ENCODE measurements at regions not wholly inside any gene's neighbourhood (a gene's known extent, or its start where the extent isn't known, plus 50 kb on each side); places are given as distances from the start of the nearest gene placed in this dataset.

GRCh38 chr3:118277814-118278213, 756.8 kb downstream of the IGSF11 start:
- no peak for TF ChIP-seq POLR2A (IDR thresholded peaks at IDR 0.05; ENCODE audit: low read length)
- TF ChIP-seq GATA1 (IDR thresholded peaks at IDR 0.05; ENCODE audit: low read depth, low read length): no peak
- DNase-seq: no peak

DNA sequence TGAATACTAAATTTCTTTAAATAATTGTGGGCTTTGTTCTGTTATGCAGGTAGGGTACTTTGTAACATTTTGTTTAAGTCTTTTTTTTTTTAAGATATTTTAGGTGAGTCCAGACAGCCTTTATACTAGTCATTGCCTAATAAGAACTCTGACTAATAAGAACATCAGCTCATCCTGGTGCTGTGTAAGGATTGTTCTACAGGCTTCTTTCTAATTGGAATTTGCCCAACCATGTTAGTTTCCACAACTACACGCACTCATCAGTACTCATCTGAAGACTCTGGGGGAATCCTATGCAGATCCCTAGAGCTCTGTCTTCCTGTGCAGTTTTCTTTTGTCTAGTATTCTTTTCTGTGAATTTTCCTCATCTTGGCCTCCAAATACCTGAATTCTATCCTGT, 741.8 kb downstream of the IGSF11 start:
- TF ChIP-seq GATA1 (IDR thresholded peaks at IDR 0.05; ENCODE audit: low read depth, low read length) (no peak), POLR2A (IDR thresholded peaks at IDR 0.05; ENCODE audit: low read length) (no peak)
- DNase-seq: no peak

- no peak for DNase-seq
- TF ChIP-seq POLR2A (IDR thresholded peaks at IDR 0.05; ENCODE audit: low read length): no peak
- no peak for TF ChIP-seq GATA1 (IDR thresholded peaks at IDR 0.05; ENCODE audit: low read depth, low read length)
These were observed 736.5 kb downstream of the IGSF11 start for GRCh38 chr3:118298133-118298532.

- TF ChIP-seq POLR2A (IDR thresholded peaks at IDR 0.05; ENCODE audit: low read length): no peak
- no peak for TF ChIP-seq GATA1 (IDR thresholded peaks at IDR 0.05; ENCODE audit: low read depth, low read length)
- DNase-seq: no peak
These were observed 730.1 kb downstream of the IGSF11 start for GRCh38 chr3:118304557-118304956.

GRCh38 chr3:118332699-118333098, 701.9 kb downstream of the IGSF11 start:
- TF ChIP-seq GATA1 (IDR thresholded peaks at IDR 0.05; ENCODE audit: low read depth, low read length) (no peak), POLR2A (IDR thresholded peaks at IDR 0.05; ENCODE audit: low read length) (no peak)
- no peak for DNase-seq

DNA sequence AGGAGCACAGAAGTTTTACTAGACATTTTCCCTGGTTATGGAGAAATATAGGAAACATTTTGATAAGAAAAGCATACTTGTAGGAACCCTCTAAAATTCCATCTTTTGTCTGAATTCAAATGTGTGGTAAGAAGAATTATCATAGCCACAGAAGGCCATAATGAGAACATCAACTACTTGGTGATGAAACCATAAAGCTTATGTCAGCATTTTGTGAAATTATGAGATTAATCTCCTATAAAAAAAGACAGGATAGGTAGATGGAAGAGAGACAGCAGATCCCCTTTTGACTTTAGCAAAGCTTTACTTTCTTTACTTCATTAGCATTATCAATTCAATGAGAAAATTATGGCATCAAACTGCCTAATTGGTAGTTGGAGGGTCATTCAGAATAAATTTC, 697.0 kb downstream of the IGSF11 start:
- no peak for DNase-seq
- TF ChIP-seq GATA1 (IDR thresholded peaks at IDR 0.05; ENCODE audit: low read depth, low read length): no peak
- no peak for TF ChIP-seq POLR2A (IDR thresholded peaks at IDR 0.05; ENCODE audit: low read length)

GRCh38 chr3:118347396-118348168, 687.1 kb downstream of the IGSF11 start:
- DNase-seq: peak in 1 of 2 experiments; percentile 22
- TF ChIP-seq GATA1 (IDR thresholded peaks at IDR 0.05; ENCODE audit: low read depth, low read length) (no peak), POLR2A (IDR thresholded peaks at IDR 0.05; ENCODE audit: low read length) (no peak)

DNA sequence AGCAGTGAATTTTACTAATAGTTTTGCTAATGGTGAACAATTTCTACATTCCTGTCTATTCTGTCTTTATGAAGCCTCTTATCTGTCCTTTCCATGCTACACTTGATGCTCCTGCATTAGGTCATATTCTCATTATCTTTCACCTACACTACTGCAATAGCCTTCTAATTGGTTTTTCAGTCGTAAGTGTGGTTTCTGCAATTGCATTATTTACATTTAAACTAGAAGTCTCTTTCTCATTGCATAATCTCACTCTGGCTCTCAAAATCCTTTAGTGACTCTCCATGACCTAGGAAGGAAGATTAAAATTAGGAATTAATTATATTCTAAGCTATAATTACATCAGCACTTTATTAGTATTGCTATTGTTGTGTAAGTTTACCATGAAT, 686.5 kb downstream of the IGSF11 start:
- DNase-seq: peak; percentile 26 to 67
- TF ChIP-seq GATA1 (IDR thresholded peaks at IDR 0.05; ENCODE audit: low read depth, low read length) (no peak), POLR2A (IDR thresholded peaks at IDR 0.05; ENCODE audit: low read length) (no peak)

GRCh38 chr3:118354556-118354955, 680.1 kb downstream of the IGSF11 start:
- TF ChIP-seq GATA1 (IDR thresholded peaks at IDR 0.05; ENCODE audit: low read depth, low read length): no peak
- TF ChIP-seq POLR2A (IDR thresholded peaks at IDR 0.05; ENCODE audit: low read length): no peak
- DNase-seq: no peak

DNA sequence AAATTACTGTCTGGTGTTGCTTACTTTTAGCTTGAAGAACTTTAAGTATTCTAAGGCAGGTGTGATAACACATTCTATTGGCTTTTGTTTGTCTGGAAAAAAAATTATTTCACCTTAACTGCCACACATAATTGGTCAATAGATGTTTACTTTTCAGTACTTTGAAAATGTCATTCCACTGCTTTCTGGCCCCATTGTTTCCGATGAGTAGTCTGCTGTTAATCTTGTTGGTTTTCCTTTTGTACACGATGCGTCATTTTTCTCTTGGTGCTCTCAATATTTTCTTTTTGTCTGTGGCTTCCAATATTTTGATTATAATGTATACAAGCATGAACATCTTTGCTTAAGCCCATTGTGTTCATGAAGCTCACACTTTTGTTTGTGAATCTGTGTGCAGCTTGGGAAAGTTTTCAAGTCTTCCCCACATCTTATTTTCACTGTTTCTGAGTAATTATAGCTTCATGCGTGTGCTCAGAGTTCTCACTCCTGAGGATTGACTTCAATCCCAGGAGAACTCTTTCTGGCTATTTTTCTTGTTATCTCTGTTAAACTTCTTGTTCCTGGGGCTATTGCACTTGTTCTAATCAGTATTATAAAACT, 664.7 kb downstream of the IGSF11 start:
- no peak for DNase-seq
- no peak for TF ChIP-seq POLR2A (IDR thresholded peaks at IDR 0.05; ENCODE audit: low read length)

- no peak for DNase-seq
- TF ChIP-seq GATA1 (IDR thresholded peaks at IDR 0.05; ENCODE audit: low read depth, low read length) (no peak), POLR2A (IDR thresholded peaks at IDR 0.05; ENCODE audit: low read length) (no peak)
These were observed 654.1 kb downstream of the IGSF11 start for GRCh38 chr3:118380576-118380975.

DNA sequence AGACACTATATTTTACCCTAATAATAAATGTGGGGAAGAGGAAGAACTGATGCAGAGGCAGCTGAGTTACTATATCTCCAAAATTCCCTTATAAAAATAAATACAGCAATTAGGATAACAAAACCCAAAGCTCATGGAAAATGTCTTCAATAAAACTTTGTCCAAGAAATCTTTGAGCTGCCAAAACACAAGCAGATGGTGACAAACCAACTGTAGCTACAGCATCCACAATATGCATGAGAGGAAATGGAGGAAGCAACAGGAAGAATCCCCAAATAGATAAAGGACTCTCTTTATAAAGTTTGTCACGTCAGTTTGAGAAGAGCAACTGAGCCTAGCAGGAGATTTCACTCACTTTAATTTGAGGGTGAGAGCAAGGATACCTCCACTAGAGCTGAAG, 638.2 kb downstream of the IGSF11 start:
- DNase-seq: no peak
- TF ChIP-seq POLR2A (IDR thresholded peaks at IDR 0.05; ENCODE audit: low read length): no peak
- TF ChIP-seq GATA1 (IDR thresholded peaks at IDR 0.05; ENCODE audit: low read depth, low read length): no peak

- no peak for DNase-seq
- TF ChIP-seq GATA1 (IDR thresholded peaks at IDR 0.05; ENCODE audit: low read depth, low read length) (no peak), POLR2A (IDR thresholded peaks at IDR 0.05; ENCODE audit: low read length) (no peak)
These were observed 634.6 kb downstream of the IGSF11 start for GRCh38 chr3:118400086-118400485.

DNA sequence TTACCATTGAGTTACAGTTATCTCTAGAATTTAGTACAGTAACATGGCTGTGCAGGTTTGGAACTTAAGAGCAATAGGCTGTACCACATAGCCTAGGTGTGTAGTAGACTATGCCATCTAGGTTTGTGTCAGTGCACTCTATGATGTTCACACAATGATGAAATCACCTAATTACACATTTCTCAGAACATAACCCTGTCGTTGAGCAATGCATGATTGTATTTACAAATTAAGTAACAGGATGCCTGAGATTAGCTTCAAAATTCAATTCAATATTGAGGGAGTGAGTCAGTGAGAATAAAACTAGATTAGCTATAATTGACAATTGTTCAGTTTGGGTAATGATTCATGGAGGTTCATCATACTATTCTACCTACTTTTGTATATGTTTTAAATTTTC, 633.8 kb downstream of the IGSF11 start:
- no peak for TF ChIP-seq GATA1 (IDR thresholded peaks at IDR 0.05; ENCODE audit: low read depth, low read length)
- TF ChIP-seq POLR2A (IDR thresholded peaks at IDR 0.05; ENCODE audit: low read length): no peak
- DNase-seq: no peak

- TF ChIP-seq GATA1 (IDR thresholded peaks at IDR 0.05; ENCODE audit: low read depth, low read length): no peak
- TF ChIP-seq POLR2A (IDR thresholded peaks at IDR 0.05; ENCODE audit: low read length): no peak
These were observed 632.8 kb downstream of the IGSF11 start for GRCh38 chr3:118401887-118402286.

More at GRCh38 chr3:118401887-118402286, 632.8 kb downstream of the IGSF11 start:
- DNase-seq: no peak
